GM12801 (cell line): ENCODE measurements at regions not wholly inside any gene's neighbourhood (a gene's known extent, or its start where the extent isn't known, plus 50 kb on each side); places are given as distances from the start of the nearest gene placed in this dataset.

Source experiments
- TF ChIP-seq, protein P1 (sequence below): IDR thresholded peaks from one replicate; pipeline ENCODE4 v1.5.1; 2011; ENCODE audit warnings: control low read depth; ENCODE audit not compliant: insufficient read length; ENCODE audit errors: extremely low read depth

DNA sequence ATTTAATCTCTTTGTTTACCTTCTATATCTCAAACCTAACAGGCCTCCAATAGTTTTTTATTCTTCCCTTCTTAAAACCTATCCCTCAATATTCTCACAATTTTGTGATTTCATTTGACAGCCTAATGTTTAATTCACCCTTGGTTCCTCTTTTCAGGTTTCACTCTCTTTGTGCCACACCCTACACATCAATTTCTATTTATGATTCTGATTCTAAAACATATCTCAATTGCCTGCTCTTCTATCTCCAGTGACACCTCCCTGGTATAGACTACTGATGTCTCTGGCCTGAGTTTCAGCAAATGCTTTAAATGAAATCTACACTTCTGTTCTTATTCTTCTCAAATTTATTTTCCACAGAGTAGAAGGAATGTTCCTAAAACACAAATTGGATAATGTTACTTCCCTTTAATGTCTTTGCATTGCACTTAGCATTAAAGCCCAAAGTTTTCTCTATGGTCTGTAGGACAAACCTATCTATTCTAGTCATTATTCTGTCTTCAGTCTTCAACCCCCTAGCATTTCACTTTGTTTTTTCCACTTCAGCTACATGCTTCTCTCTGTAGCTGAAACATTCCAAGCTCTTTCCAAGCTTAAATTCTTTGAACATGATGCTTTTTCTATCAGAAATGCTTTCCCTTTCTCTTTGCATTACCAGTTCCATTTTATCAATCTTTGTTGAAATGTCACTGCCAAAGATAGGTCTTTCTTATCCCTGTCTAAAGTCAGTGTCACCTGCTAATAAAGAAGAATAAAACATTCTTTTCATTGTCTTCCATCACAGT is 622.0 kb downstream of the CENPC start:
- TF ChIP-seq, protein P1, sequence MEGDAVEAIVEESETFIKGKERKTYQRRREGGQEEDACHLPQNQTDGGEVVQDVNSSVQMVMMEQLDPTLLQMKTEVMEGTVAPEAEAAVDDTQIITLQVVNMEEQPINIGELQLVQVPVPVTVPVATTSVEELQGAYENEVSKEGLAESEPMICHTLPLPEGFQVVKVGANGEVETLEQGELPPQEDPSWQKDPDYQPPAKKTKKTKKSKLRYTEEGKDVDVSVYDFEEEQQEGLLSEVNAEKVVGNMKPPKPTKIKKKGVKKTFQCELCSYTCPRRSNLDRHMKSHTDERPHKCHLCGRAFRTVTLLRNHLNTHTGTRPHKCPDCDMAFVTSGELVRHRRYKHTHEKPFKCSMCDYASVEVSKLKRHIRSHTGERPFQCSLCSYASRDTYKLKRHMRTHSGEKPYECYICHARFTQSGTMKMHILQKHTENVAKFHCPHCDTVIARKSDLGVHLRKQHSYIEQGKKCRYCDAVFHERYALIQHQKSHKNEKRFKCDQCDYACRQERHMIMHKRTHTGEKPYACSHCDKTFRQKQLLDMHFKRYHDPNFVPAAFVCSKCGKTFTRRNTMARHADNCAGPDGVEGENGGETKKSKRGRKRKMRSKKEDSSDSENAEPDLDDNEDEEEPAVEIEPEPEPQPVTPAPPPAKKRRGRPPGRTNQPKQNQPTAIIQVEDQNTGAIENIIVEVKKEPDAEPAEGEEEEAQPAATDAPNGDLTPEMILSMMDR: no peak

DNA sequence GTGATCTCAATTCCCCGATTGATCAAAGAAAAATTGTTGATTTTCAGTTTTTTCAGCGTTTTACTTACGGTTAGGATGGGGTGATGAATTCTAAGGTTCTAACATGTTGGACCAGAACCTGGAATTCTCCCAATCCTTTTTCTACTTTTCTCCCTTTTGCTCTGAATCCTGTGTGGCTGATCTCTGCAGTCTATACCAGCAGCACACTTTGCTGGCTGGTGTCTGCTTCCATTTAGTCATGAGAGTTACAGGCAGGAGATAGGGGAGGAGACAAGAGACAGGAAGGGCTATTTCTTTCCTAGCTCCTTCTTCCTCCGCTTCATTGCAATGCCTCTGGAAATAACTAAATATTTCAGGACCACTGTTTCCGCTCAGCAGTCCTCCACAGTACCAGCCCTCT is 623.9 kb downstream of the CENPC start:
- TF ChIP-seq, protein P1: no peak

GRCh38 chr4:66920514-66920913 is 624.8 kb downstream of the CENPC start:
- TF ChIP-seq, protein P1: no peak

DNA sequence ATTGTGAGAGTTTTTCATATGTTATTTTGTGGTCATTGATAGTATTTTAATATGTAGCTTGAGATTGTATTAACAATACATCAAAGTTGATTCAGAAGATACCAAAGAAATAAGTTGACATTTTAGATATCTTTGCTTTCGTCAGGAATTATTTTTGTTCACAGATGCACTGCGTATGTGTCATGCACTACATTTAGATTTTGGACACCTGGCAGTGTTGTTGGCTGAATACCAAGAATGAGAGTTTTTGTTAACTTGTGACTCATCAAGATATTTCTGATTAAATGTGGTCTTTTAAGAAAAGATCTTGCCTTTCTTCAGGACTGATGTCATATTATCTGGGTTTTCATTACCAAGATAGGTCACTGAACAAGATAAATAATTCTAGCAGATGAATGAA is 633.4 kb downstream of the CENPC start:
- TF ChIP-seq, protein P1: no peak

- TF ChIP-seq, protein P1: no peak
Observed at GRCh38 chr4:66906314-66906713, 639.0 kb downstream of the CENPC start.

DNA sequence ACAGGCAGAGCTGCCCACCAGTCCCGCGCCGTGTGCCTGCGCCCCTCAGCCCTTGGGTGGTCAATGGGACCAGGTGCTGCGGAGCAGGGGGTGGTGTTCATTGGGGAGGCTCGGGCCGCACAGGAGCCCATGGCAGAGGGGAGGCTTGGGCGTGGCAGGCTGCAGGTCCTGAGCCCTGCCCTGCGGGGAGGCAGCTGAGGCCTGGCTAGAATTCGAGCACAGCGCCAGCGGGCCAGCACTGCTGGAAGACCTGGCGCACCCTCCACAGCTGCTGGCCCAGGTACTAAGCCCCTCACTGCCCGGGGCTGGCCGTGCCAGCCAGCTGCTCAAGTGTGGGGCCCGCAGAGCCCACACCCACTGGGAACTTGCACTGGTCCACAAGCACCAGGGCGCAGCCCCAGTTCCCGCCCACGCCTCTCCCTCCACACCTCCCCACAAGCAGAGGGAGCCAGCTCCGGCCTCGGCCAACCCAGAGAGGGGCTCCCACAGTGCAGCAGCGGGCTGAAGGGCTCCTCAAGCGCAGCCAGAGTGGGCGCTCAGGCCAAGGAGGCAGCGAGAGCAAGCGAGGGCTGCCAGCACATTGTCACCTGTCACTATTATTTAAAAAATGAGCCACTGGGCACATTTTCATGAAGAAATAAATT is 645.8 kb downstream of the CENPC start:
- TF ChIP-seq, protein P1: no peak

DNA sequence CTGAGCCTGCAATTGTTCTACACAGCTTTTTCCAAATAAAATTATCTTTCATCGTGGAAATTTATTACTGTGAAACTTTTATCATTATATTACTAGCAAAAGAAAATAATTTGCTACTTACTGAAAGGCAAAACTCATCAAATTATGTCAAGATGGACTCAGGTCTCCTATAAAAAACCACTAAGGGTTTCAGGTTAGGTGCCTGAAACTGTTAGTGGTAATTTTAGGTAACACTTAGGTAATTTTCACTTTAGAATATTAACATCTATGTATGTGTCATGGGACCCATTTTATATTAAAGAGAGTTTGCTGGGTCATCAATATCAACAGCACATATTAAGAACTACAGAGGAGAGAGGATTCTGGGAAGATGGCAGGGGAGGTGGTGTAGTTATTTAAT is 651.5 kb downstream of the CENPC start:
- TF ChIP-seq, protein P1: no peak
